MM.1S (cell line): ENCODE measurements at regions not wholly inside any gene's neighbourhood (a gene's known extent, or its start where the extent isn't known, plus 50 kb on each side); places are given as distances from the start of the nearest gene placed in this dataset.

Source experiments
- CTCF ChIP-seq: fragments of 300-600 bp; sonication (generic); IDR thresholded peaks from 2 replicates; pipeline ENCODE4 v1.5.1; 2016; ENCODE audit warnings: antibody characterized with exemption, low read length, mixed read lengths
- EZH2 ChIP-seq: fragments of 300-600 bp; sonication (generic); optimal IDR thresholded peaks from 2 replicates; pipeline ENCODE3; 2017; ENCODE audit warnings: low read depth, mild to moderate bottlenecking, antibody characterized with exemption, low read length, mixed read lengths

GRCh38 chr6:85945459-85946185 is 302.9 kb upstream of the SYNCRIP start:
- TF ChIP-seq CTCF (no peak), EZH2 (no peak)
